ENCODE measurements at regions not wholly inside any gene's neighbourhood (a gene's known extent, or its start where the extent isn't known, plus 50 kb on each side); places are given as distances from the start of the nearest gene placed in this dataset.
"Not testable (repeated sequence)": the region's sequence is repeated elsewhere in the genome, so short reads cannot be mapped to it uniquely, and the experiment has no call there.

DNA sequence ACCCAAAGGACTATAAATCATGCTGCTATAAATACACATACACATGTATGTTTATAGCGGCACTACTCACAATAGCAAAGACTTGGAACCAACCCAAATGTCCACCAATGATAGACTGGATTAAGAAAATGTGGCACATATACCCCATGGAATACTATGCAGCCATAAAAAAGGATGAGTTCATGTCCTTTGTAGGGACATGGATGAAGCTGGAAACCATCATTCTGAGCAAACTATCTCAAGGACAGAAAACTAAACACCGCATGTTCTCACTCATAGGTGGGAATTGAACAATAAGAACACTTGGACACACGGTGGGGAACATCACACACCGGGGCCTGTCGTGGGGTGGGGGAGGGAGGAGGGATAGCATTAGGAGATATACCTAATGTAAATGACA is 383.9 kb upstream of the F9 start:
- not testable (repeated sequence) for TF ChIP-seq EZH2 (IDR thresholded peaks at IDR 0.05; ENCODE audit: low read length, unreplicated experiment)
- TF ChIP-seq, protein P1, sequence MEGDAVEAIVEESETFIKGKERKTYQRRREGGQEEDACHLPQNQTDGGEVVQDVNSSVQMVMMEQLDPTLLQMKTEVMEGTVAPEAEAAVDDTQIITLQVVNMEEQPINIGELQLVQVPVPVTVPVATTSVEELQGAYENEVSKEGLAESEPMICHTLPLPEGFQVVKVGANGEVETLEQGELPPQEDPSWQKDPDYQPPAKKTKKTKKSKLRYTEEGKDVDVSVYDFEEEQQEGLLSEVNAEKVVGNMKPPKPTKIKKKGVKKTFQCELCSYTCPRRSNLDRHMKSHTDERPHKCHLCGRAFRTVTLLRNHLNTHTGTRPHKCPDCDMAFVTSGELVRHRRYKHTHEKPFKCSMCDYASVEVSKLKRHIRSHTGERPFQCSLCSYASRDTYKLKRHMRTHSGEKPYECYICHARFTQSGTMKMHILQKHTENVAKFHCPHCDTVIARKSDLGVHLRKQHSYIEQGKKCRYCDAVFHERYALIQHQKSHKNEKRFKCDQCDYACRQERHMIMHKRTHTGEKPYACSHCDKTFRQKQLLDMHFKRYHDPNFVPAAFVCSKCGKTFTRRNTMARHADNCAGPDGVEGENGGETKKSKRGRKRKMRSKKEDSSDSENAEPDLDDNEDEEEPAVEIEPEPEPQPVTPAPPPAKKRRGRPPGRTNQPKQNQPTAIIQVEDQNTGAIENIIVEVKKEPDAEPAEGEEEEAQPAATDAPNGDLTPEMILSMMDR (conservative IDR thresholded peaks at IDR 0.05; ENCODE audit: low read depth, low read length), result not testable (repeated sequence)
